ENCODE measurements at regions not wholly inside any gene's neighbourhood (a gene's known extent, or its start where the extent isn't known, plus 50 kb on each side); places are given as distances from the start of the nearest gene placed in this dataset.

- H3K4me3 Mint-ChIP-seq, result no peak overlapping the region
- H3K36me3 Mint-ChIP-seq, result no peaks in the 10 kb centered on the region
- peak; percentile 84 for ATAC-seq (ENCODE audit: low read depth)
- peaks cover 1% of the 10 kb centered on the region for H3K4me1 Mint-ChIP-seq
- peaks cover 7% of the 10 kb centered on the region for H3K27me3 Mint-ChIP-seq
- DNase-seq, result peak; percentile 73
- POLR2A ChIA-PET, result no interaction called here
- peaks cover 2% of the 10 kb centered on the region for H3K9me3 Mint-ChIP-seq
- H3K27ac Mint-ChIP-seq, result no peak overlapping the region
Measured at GRCh38 chr16:51762081-51762996, 611.3 kb upstream of the SALL1 start.

GRCh38 chr16:51761001-51761400 is 609.9 kb upstream of the SALL1 start:
- peaks cover 1% of the 10 kb centered on the region for H3K4me1 Mint-ChIP-seq
- DNase-seq, result no peak
- H3K9me3 Mint-ChIP-seq, result no peaks in the 10 kb centered on the region
- no peaks in the 10 kb centered on the region for H3K36me3 Mint-ChIP-seq
- no peak overlapping the region for H3K4me3 Mint-ChIP-seq
- POLR2A ChIA-PET, result no interaction called here
- ATAC-seq (ENCODE audit: low read depth), result no peak
- peaks cover 7% of the 10 kb centered on the region for H3K27me3 Mint-ChIP-seq
- no peak overlapping the region for H3K27ac Mint-ChIP-seq

- DNase-seq (no peak), ATAC-seq (ENCODE audit: low read depth) (no peak)
- Mint-ChIP-seq H3K9me3 (no peaks in the 10 kb centered on the region), H3K27me3 (peaks cover 7% of the 10 kb centered on the region), H3K36me3 (no peaks in the 10 kb centered on the region), H3K4me3 (no peak overlapping the region), H3K4me1 (peaks cover 1% of the 10 kb centered on the region), H3K27ac (no peak overlapping the region)
- POLR2A ChIA-PET, result no interaction called here
Measured at GRCh38 chr16:51759999-51760398, 608.9 kb upstream of the SALL1 start.

DNA sequence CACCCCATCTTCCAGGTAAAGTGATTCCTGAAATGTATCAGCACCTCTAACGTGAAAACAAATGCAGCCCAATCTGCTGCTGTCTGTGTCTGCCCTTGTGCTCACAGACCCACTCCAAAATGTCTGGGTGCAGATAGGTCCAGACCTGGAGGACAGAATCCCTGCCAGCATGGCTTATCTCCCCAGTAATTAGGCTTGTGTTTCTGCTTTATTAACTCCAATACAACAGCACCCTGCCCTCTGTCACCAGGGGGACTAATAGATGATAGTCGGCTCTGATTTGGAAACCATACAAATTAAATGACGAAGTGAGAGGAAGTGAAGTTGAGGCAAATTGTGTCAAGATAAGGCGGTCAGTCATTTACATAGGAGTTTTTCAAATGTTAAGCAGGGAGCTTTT is 608.3 kb upstream of the SALL1 start:
- H3K4me3 Mint-ChIP-seq, result no peak overlapping the region
- POLR2A ChIA-PET, result no interaction called here

DNA sequence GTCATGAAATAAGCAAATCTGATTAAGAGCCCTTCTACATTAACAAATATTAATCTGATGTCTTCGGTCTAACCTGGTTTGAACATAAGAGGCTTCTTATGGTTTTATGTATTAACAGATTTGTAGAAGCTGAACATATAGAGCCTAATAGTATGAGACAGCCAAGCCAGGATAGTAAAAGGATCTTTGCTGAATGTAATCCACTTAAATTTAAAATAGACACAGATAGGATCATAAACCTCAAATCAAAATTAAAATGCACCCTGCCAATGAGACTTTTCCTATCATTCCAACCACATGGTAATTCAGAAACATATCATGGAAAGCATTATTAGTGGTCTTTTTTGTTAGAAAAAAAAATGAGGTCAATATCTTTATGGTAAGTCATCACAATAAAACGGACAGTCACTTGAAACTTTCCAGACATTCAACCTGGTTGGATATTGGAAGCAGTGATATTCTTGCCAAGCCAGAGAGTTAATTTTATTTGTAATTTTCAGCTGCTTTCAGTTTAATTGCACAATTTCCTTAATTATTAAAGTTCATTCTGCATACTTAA is 606.9 kb upstream of the SALL1 start:
- no peak overlapping the region for H3K4me3 Mint-ChIP-seq
- peaks cover 7% of the 10 kb centered on the region for H3K27me3 Mint-ChIP-seq
- DNase-seq (no peak), ATAC-seq (ENCODE audit: low read depth) (no peak)
- peaks cover 1% of the 10 kb centered on the region for H3K4me1 Mint-ChIP-seq
- POLR2A ChIA-PET, result no interaction called here
- H3K27ac Mint-ChIP-seq, result no peak overlapping the region
- no peaks in the 10 kb centered on the region for H3K9me3 Mint-ChIP-seq
- no peaks in the 10 kb centered on the region for H3K36me3 Mint-ChIP-seq

More for the DNA sequence above, 608.3 kb upstream of the SALL1 start:
- Mint-ChIP-seq H3K27ac (no peak overlapping the region), H3K4me1 (peaks cover 1% of the 10 kb centered on the region), H3K27me3 (peaks cover 7% of the 10 kb centered on the region), H3K9me3 (no peaks in the 10 kb centered on the region), H3K36me3 (no peaks in the 10 kb centered on the region)
- DNase-seq (no peak), ATAC-seq (ENCODE audit: low read depth) (no peak)

DNA sequence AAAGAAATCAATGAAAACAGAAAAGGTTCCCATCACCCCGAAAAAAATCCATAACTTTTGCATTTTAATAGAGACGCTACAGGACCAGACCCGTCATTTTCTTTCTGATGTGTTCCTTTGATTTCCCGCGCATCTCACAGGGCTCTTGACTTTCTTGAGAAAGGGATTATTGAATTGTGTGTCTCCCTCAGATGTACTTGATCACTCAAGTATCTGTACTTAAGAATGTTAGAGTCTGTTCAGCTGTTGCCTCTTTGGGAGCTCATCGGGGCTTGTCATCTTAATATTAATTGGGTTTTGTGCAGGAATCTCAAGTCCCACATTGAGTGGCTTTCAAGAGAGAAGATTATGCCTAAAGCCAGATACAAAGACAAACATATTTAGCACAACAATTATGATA is 606.4 kb upstream of the SALL1 start:
- DNase-seq, result no peak
- Mint-ChIP-seq H3K9me3 (no peaks in the 10 kb centered on the region), H3K36me3 (no peaks in the 10 kb centered on the region), H3K27ac (no peak overlapping the region), H3K27me3 (peaks cover 7% of the 10 kb centered on the region), H3K4me3 (no peak overlapping the region), H3K4me1 (peaks cover 1% of the 10 kb centered on the region)
- POLR2A ChIA-PET, result no interaction called here
- no peak for ATAC-seq (ENCODE audit: low read depth)

GRCh38 chr16:51757124-51757470 is 606.0 kb upstream of the SALL1 start:
- no peak overlapping the region for H3K27ac Mint-ChIP-seq
- ATAC-seq (ENCODE audit: low read depth), result no peak
- peaks cover 5% of the 10 kb centered on the region for H3K27me3 Mint-ChIP-seq

GRCh38 chr16:51756447-51757123 is 605.5 kb upstream of the SALL1 start:
- Mint-ChIP-seq H3K27ac (no peak overlapping the region), H3K9me3 (no peaks in the 10 kb centered on the region), H3K27me3 (peaks cover 1% of the 10 kb centered on the region), H3K36me3 (no peaks in the 10 kb centered on the region), H3K4me1 (no peaks in the 10 kb centered on the region), H3K4me3 (no peak overlapping the region)
- ATAC-seq (ENCODE audit: low read depth), result no peak
- no peak for DNase-seq
- POLR2A ChIA-PET, result no interaction called here

More at GRCh38 chr16:51757124-51757470, 606.0 kb upstream of the SALL1 start:
- DNase-seq, result no peak
- no peaks in the 10 kb centered on the region for H3K9me3 Mint-ChIP-seq
- H3K4me1 Mint-ChIP-seq, result no peaks in the 10 kb centered on the region
- POLR2A ChIA-PET, result no interaction called here
- no peak overlapping the region for H3K4me3 Mint-ChIP-seq
- no peaks in the 10 kb centered on the region for H3K36me3 Mint-ChIP-seq

DNA sequence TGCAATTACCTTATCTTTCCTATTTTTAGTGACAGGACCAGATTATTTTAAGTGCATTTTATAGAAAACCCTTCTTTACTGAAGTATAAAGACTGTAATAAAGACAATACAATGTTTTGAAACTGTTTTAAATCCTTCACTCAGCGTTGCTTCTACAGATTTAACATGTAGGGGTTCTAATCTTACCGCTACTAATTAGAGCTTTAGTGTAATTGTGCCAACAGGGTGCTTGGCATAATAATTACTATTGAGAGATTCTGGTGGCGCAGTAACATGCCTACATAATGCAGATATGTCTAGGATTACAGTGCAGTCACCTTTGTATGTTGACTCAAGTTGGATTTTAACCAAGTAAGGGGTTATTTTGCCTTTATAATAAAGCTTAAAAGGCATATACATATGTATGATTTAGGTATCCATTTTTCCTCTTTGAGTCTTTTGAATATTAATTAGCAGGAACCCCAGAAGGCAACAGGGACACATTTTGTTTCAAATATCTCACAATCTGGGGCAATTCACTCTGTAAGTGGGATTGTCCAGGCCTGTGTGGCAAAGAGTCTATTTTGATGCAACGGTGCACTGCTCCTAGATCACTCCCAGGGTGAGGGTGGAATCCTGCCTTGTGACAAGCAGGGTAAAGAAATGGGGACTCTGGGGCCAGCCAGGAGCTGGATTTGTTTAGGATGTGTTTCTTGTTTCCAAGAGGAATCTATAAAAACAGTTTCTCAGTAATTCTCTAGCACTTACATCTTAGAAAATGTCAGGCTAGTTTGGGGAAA is 604.7 kb upstream of the SALL1 start:
- no peak overlapping the region for H3K4me3 Mint-ChIP-seq
- ATAC-seq (ENCODE audit: low read depth) (no peak), DNase-seq (no peak)
- no peaks in the 10 kb centered on the region for H3K36me3 Mint-ChIP-seq
- no peak overlapping the region for H3K27ac Mint-ChIP-seq
- H3K9me3 Mint-ChIP-seq, result no peaks in the 10 kb centered on the region
- no peaks in the 10 kb centered on the region for H3K4me1 Mint-ChIP-seq
- H3K27me3 Mint-ChIP-seq, result no peaks in the 10 kb centered on the region
- POLR2A ChIA-PET, result no interaction called here

GRCh38 chr16:51755039-51755501 is 604.0 kb upstream of the SALL1 start:
- Mint-ChIP-seq H3K9me3 (no peaks in the 10 kb centered on the region), H3K27ac (no peak overlapping the region), H3K4me1 (no peaks in the 10 kb centered on the region), H3K4me3 (no peak overlapping the region), H3K27me3 (no peaks in the 10 kb centered on the region), H3K36me3 (no peaks in the 10 kb centered on the region)
- POLR2A ChIA-PET, result no interaction called here
- ATAC-seq (ENCODE audit: low read depth), result no peak
- DNase-seq, result no peak

- H3K9me3 Mint-ChIP-seq, result no peaks in the 10 kb centered on the region
- ATAC-seq (ENCODE audit: low read depth) (no peak), DNase-seq (no peak)
- no peaks in the 10 kb centered on the region for H3K27me3 Mint-ChIP-seq
- no peaks in the 10 kb centered on the region for H3K4me1 Mint-ChIP-seq
- POLR2A ChIA-PET, result no interaction called here
- H3K27ac Mint-ChIP-seq, result no peak overlapping the region
- H3K4me3 Mint-ChIP-seq, result no peak overlapping the region
- no peaks in the 10 kb centered on the region for H3K36me3 Mint-ChIP-seq
Measured at GRCh38 chr16:51753467-51754127, 602.5 kb upstream of the SALL1 start.

- Mint-ChIP-seq H3K27ac (no peak overlapping the region), H3K4me3 (no peak overlapping the region), H3K36me3 (no peaks in the 10 kb centered on the region), H3K9me3 (no peaks in the 10 kb centered on the region), H3K4me1 (no peaks in the 10 kb centered on the region), H3K27me3 (no peaks in the 10 kb centered on the region)
- DNase-seq, result no peak
- no peak for ATAC-seq (ENCODE audit: low read depth)
- POLR2A ChIA-PET, result no interaction called here
Measured at GRCh38 chr16:51752438-51752995, 601.4 kb upstream of the SALL1 start.

- POLR2A ChIA-PET, result no interaction called here
- no peak for ATAC-seq (ENCODE audit: low read depth)
- no peaks in the 10 kb centered on the region for H3K4me1 Mint-ChIP-seq
- no peaks in the 10 kb centered on the region for H3K27me3 Mint-ChIP-seq
- no peak for DNase-seq
- H3K4me3 Mint-ChIP-seq, result no peak overlapping the region
- no peaks in the 10 kb centered on the region for H3K9me3 Mint-ChIP-seq
- H3K27ac Mint-ChIP-seq, result no peak overlapping the region
- no peaks in the 10 kb centered on the region for H3K36me3 Mint-ChIP-seq
Measured at GRCh38 chr16:51747329-51747728, 596.3 kb upstream of the SALL1 start.
